ENCODE measurements at regions not wholly inside any gene's neighbourhood (a gene's known extent, or its start where the extent isn't known, plus 50 kb on each side); places are given as distances from the start of the nearest gene placed in this dataset.
"Not testable (repeated sequence)": the region's sequence is repeated elsewhere in the genome, so short reads cannot be mapped to it uniquely, and the experiment has no call there.

DNA sequence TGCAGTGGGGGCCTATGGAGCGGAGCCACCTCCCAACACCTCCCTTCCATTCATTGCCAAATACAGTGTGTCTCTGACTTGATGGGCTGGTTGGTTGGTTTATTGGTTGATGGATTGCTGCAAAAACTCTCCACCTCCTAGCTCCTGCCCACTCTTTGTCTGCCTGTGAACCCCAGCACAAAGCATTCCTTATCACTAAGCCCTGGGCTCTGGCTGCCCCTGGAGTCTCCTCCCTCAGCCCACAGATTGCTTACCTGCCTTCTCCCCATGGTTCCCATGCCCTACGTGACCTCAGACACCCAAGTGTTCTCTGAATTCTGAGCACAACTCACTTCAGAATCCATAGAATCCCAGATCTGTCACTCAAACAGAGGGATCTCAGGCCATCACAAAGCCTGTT is 139.1 kb upstream of the TPM1 start:
- no peak for DNase-seq

- DNase-seq: no peak
These were observed 138.3 kb upstream of the TPM1 start for GRCh38 chr15:62904041-62904910.

GRCh38 chr15:62906627-62907026 is 135.9 kb upstream of the TPM1 start:
- DNase-seq: no peak

- DNase-seq: no peak
These were observed 135.3 kb upstream of the TPM1 start for GRCh38 chr15:62907275-62907674.

DNA sequence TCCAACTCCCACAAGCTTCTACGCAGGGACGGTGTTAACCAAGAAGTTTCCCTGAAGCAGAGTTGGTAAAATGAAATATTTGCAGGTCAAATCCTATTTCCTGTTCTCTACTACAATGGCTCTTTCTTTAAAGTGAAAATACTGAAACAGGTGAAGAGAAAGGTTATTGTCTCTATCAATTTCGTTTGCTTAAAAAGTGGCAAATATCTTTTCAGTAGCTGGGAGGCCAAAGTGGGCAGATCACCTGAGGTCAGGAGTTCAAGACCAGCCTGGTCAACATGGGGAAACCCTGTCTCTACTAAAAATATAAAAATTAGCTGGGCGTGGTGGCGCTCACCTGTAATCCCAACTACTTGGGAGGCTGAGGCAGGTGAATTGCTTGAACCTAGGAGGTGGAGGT is 134.2 kb upstream of the TPM1 start:
- DNase-seq: not testable (repeated sequence)

- DNase-seq: no peak
These were observed 133.3 kb upstream of the TPM1 start for GRCh38 chr15:62909257-62909656.

DNA sequence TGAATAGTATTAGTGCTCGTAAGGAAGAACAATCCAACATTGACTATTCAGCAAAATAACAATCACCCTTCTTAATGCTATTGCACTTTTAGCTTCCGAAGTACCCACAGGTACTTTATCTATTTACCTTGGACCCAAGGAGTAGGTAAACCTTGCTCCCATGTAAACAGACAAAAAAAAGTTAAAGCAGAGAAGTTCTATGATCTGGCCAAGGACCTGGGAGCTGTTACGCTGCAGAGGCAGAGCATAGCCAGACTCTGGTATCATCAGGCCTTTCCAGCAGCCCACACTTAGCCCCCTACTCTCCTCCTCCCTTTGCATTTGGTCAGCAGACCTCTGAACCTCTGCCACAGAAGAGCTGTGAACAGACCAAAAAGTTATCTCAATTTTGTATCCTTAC is 130.3 kb upstream of the TPM1 start:
- DNase-seq: no peak

DNA sequence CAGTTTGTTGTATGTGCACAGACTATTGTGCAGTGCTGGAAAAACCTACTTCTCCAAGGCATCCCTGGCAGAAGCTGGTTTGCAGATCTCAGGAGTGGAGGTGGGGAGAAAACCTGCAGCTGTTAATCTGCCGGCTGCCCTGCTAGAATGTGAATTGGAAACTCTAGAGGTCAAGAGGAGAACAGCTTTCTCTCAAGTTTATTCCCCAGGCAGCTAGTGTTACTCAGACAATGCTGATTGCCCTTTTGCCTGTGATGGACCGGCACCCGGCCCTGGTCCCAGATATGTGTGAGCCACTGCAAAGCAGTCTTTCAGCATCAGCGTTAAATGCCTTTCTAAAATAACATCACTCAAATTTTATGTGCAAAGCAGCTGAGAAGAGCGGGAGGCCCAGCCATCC is 129.7 kb upstream of the TPM1 start:
- DNase-seq: no peak

- no peak for DNase-seq
These were observed 129.3 kb upstream of the TPM1 start for GRCh38 chr15:62913246-62913645.

GRCh38 chr15:62914461-62915079 is 128.0 kb upstream of the TPM1 start:
- no peak for DNase-seq

DNA sequence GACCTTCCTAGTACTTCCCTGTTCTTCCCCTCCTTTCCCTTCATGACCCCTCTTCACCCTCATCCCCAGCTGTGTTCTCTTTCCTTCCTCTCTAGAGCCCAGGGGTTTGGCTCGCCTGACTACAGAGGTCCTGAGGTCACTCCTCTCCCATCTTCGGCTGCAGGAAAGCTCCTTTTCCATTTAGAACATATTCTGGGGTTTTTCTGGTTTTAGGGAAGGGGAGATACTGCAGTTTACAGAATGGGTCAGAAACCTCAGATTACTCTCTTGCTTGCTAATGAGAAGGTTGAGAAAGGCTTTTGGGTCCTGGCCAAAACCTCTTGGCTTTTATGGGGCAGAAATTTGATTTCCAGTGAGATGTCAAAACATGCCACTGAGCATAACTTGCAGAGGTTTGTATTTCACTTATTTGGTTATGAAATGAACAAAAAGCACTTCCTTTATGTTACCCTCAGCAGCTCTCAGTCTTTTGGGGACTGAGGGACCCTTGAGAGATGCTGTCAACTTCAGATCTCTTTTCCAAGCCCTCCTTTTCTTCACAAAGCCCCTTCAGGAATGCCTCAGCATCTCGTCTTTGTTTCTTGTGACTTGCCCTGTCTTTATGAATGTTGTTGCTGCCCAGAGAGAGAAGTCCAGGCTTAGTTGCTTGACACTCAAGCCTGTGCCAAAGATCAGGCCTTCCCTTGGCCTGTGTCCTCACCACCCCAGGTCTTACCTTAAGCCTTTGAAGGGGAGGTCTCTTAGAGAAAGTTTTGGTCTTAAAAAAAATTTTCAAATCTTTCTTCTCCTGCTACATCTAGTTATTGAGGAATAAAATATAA is 121.7 kb upstream of the TPM1 start:
- DNase-seq: no peak

DNA sequence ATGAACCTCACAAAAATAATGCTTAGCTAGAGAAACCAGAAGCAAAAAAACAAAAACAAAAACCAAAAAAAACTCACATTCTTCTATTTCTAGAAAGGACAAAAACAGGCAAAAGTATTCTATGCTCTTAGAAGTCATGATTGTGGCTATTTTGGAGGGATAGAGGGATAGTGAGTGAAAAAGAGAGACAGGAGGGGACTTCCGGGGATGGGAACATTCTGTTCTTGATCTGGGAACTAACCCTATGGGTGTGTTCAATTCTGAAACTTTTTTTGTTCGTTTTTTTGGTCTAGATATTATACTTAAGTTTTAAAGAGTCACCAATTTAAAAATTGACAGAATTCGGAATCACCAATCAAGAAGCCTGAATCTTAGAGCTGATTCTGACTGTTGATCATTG is 120.0 kb upstream of the TPM1 start:
- DNase-seq: no peak

- no peak for DNase-seq
These were observed 116.7 kb upstream of the TPM1 start for GRCh38 chr15:62925875-62926274.

GRCh38 chr15:62927196-62927595 is 115.4 kb upstream of the TPM1 start:
- DNase-seq: no peak

DNA sequence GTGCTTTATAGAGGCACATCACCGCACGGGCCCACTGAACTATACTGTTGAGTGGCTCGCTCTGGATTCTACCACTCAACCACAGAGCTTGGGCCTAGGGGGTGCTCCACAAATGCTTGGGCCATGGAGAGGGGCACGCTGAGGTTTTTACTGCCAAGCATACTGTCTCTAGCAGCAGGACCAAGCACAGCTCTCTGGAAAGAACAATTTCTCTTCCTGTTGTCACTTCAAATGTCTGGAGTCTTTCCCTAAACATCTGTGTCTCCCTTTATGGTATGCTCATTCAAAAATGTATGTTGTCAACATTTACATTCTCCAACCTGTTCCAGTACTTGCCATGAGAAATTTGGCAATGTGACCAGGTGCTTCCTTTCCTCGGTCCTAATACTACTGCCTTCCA is 114.7 kb upstream of the TPM1 start:
- DNase-seq: no peak

DNA sequence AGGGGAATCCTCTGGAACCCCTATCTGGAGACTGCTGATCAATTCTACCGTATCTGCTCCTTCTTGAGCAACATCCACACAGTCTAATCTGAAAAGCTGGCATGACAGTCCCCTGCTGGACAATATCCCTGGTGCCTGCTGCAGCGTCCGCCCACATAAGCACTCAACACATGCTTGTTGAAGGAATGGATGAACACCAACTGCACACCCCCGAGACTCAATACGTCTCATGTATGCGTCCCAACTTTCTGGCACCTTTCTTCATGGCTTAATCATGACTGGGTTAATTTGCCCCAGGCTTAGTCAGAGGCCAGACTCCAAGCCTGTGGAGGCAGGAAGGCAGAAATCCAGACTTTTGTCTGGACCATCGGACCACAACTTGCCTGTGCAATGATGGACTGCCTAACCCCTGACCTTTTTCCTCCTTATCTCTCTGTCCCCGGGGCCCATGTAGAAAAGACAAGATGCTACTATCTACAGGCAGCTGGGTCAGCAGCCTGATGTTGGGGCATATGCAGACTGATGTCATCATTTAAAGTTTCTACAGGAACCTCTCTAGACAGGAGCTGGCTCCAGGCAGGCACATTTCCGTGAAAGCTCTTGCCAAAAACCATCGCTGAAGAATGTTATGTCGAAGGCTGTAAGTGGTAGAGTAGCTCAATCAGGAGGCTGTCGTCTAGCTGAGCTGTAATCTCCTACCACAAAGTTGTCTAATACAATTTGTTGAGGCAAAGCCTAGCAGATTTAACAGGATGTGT is 114.1 kb upstream of the TPM1 start:
- DNase-seq: no peak

GRCh38 chr15:62929000-62929357 is 113.6 kb upstream of the TPM1 start:
- no peak for DNase-seq

DNA sequence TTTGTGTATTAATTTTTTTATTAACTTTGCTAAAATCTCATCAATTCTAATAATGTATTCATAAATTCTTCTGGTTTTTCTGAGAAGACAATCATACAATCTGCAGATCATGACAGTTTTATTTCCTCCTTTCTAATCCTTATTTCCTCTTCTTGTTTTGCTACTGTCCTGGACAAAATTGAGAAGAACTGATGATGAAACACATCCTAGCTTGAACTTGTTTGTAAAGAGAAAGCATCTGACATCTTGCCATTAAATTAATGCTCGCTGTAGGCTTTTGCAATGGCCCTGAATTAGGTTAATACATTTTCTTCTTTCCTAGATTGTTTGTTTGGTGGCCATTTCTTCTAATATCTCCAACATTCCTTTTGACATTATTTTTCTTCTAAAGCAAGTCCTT is 110.9 kb upstream of the TPM1 start:
- no peak for DNase-seq

GRCh38 chr15:62932436-62932835 is 110.1 kb upstream of the TPM1 start:
- DNase-seq: no peak

DNA sequence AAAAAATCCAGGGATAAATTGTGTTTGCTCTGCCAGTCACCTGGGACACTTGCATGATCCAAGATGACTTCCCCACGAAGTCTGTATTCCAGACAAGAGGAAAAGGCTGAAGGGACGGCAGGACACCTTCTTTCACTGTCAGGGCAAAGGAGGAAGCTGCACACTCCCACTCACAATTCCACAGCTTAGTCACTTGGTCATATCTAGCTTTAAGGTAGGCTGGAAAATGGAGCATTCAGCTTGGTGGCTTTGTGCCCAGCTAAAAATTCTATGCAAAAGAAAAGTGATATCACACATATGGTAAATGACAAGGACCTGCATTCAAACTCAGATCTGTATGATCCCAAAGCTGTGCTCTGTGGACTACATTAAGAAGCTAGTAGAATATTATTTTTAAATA is 109.2 kb upstream of the TPM1 start:
- DNase-seq: no peak

GRCh38 chr15:62934236-62934971 is 108.1 kb upstream of the TPM1 start:
- DNase-seq: no peak
